ENCODE measurements at regions not wholly inside any gene's neighbourhood (a gene's known extent, or its start where the extent isn't known, plus 50 kb on each side); places are given as distances from the start of the nearest gene placed in this dataset.

DNA sequence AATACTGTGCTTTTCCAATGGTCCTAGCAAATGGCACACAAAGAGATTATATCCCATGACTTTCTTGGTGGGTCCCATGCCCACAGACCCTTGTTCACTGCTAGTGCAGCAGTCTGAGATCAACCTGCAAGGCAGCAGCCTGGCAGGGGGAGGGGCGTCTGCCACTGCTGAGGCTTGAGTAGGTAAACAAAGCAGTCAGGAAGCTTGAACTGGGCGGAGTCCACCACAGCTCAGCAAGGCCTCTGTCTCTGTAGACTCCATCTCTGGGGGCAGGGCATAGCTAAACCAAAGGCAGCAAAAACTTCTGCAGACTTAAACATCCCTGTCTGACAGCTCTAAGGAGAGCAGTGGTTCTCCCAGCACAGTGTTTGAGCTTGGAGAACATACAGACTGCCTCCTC lies 82.9 kb downstream of the ZNF737 start:
- H3K9me3 ChIP-seq (ENCODE audit: control insufficient read depth, low read length) = no peaks in the 10 kb centered on the region
- TF ChIP-seq, protein P1, sequence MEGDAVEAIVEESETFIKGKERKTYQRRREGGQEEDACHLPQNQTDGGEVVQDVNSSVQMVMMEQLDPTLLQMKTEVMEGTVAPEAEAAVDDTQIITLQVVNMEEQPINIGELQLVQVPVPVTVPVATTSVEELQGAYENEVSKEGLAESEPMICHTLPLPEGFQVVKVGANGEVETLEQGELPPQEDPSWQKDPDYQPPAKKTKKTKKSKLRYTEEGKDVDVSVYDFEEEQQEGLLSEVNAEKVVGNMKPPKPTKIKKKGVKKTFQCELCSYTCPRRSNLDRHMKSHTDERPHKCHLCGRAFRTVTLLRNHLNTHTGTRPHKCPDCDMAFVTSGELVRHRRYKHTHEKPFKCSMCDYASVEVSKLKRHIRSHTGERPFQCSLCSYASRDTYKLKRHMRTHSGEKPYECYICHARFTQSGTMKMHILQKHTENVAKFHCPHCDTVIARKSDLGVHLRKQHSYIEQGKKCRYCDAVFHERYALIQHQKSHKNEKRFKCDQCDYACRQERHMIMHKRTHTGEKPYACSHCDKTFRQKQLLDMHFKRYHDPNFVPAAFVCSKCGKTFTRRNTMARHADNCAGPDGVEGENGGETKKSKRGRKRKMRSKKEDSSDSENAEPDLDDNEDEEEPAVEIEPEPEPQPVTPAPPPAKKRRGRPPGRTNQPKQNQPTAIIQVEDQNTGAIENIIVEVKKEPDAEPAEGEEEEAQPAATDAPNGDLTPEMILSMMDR (IDR thresholded peaks at IDR 0.05) = no peak
- H3K4me1 ChIP-seq = no peaks in the 10 kb centered on the region
- H3K9ac ChIP-seq = no peak overlapping the region
- no peaks in the 10 kb centered on the region for H3K79me2 ChIP-seq
- H3K4me2 ChIP-seq (ENCODE audit: low read length) = no peak overlapping the region
- H3K27ac ChIP-seq = no peak overlapping the region
- H2AFZ ChIP-seq = no peak overlapping the region
- H3K4me3 ChIP-seq (ENCODE audit: low read depth, low read length) = no peak overlapping the region
- no peaks in the 10 kb centered on the region for H3K36me3 ChIP-seq (ENCODE audit: control insufficient read depth, insufficient read depth, low read length)
- no peaks in the 10 kb centered on the region for H3K27me3 ChIP-seq (ENCODE audit: control insufficient read depth, insufficient read depth, low read length)

DNA sequence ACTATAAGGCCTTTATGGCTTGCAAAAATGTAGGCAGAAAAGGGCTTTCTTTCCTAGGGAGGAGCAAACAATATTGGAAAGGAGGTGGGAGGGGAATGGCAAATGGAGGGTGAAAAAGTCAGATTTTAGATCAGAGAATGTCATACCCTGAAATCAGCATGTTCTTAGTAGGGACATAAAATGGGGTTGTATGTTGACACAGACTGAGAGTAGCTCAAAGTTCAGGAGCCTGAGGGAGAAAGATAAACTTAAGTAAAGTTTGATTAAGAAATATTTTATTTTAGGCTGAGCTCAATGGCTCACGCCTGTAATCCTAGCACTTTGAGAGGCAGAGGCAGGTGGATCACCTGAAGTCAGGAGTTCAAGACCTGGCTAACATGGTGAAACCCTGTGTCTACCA lies 83.8 kb downstream of the ZNF737 start:
- TF ChIP-seq, protein P1 (IDR thresholded peaks at IDR 0.05) = no peak
- Histone ChIP-seq H3K27ac (no peak overlapping the region), H3K27me3 (ENCODE audit: control insufficient read depth, insufficient read depth, low read length) (no peaks in the 10 kb centered on the region), H3K9ac (no peak overlapping the region), H2AFZ (no peak overlapping the region), H3K4me1 (no peaks in the 10 kb centered on the region), H3K36me3 (ENCODE audit: control insufficient read depth, insufficient read depth, low read length) (no peaks in the 10 kb centered on the region), H3K4me3 (ENCODE audit: low read depth, low read length) (no peak overlapping the region), H3K9me3 (ENCODE audit: control insufficient read depth, low read length) (no peaks in the 10 kb centered on the region), H3K79me2 (no peaks in the 10 kb centered on the region), H3K4me2 (ENCODE audit: low read length) (no peak overlapping the region)

DNA sequence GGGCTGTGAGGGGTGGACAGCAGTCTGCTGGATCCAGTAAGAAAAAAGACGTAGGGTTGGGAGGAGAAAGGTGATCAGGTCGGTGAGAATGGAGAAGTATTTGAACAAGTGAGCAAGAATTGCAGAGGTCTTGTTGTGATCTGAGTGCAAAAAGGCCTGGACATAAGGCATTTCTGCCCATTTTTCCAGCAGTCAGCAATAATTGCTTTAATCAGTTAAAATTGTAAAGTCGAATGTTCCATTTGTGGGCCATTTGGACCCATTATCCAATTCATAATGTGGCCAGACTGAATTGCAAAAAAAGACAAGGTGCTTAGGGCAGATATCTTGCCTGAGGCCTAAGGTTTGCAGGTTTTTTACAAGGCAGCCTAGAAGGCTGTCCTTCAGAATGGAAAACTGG lies 86.1 kb downstream of the ZNF737 start:
- TF ChIP-seq, protein P1 (IDR thresholded peaks at IDR 0.05) = no peak
- no peak overlapping the region for H3K4me3 ChIP-seq (ENCODE audit: low read depth, low read length)
- H3K27ac ChIP-seq = no peak overlapping the region

DNA sequence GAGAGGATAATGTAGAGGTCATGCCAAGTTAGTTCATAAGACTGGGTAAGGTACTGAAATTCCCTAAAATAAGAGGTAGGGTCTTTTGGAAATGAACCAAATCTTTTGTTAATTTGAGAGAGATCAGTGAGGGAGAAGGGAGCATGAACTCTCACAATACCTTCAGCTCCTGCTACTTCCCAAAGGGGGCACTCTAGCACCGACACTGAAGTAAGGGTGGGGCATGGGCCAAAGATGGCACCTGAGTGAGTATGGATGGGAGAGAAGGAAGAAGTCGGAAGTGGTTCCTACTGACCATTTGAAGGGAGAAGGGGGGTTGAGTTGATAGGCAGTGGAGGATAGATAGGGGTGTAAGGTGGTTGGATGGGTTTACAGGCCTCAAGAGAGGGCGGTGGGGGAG lies 86.6 kb downstream of the ZNF737 start:
- Histone ChIP-seq H3K9me3 (ENCODE audit: control insufficient read depth, low read length) (no peaks in the 10 kb centered on the region), H3K27ac (no peak overlapping the region), H3K79me2 (no peaks in the 10 kb centered on the region), H2AFZ (no peak overlapping the region), H3K4me1 (no peaks in the 10 kb centered on the region), H3K27me3 (ENCODE audit: control insufficient read depth, insufficient read depth, low read length) (no peaks in the 10 kb centered on the region), H3K9ac (no peak overlapping the region), H3K36me3 (ENCODE audit: control insufficient read depth, insufficient read depth, low read length) (no peaks in the 10 kb centered on the region), H3K4me2 (ENCODE audit: low read length) (no peak overlapping the region), H3K4me3 (ENCODE audit: low read depth, low read length) (no peak overlapping the region)
- TF ChIP-seq, protein P1 (IDR thresholded peaks at IDR 0.05) = no peak

More for the DNA sequence above, 86.1 kb downstream of the ZNF737 start:
- Histone ChIP-seq H3K79me2 (no peaks in the 10 kb centered on the region), H3K4me2 (ENCODE audit: low read length) (no peak overlapping the region), H3K9me3 (ENCODE audit: control insufficient read depth, low read length) (no peaks in the 10 kb centered on the region), H2AFZ (no peak overlapping the region), H3K36me3 (ENCODE audit: control insufficient read depth, insufficient read depth, low read length) (no peaks in the 10 kb centered on the region), H3K9ac (no peak overlapping the region), H3K27me3 (ENCODE audit: control insufficient read depth, insufficient read depth, low read length) (no peaks in the 10 kb centered on the region), H3K4me1 (no peaks in the 10 kb centered on the region)

DNA sequence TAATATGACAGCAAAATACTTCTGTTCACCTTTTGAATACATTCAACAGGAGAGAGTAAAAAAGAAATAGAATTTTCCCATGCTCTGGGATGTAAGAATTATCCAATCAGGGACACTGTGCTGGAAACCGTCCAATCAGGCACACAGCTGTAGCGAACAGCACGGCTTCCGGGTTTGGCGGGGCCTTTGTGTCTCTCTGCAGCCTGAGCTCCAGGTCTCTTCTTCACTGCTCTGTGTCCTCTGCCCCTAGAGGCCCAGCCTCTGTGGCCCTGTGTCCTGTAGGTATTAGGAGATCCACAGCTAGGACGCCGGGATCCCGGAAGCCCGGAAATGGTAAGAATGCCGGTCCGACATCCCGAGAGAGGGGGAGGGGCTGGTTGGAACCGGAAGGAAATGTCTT lies 92.7 kb downstream of the ZNF737 start:
- no peaks in the 10 kb centered on the region for H3K9me3 ChIP-seq (ENCODE audit: control insufficient read depth, low read length)

More for the DNA sequence above, 92.7 kb downstream of the ZNF737 start:
- no peak overlapping the region for H3K27ac ChIP-seq
- H3K36me3 ChIP-seq (ENCODE audit: control insufficient read depth, insufficient read depth, low read length) = no peaks in the 10 kb centered on the region
- no peak overlapping the region for H3K4me2 ChIP-seq (ENCODE audit: low read length)
- TF ChIP-seq, protein P1 (IDR thresholded peaks at IDR 0.05) = no peak
- H3K4me1 ChIP-seq = no peaks in the 10 kb centered on the region
- no peak overlapping the region for H3K9ac ChIP-seq
- no peak overlapping the region for H3K4me3 ChIP-seq (ENCODE audit: low read depth, low read length)
- no peaks in the 10 kb centered on the region for H3K79me2 ChIP-seq
- H3K27me3 ChIP-seq (ENCODE audit: control insufficient read depth, insufficient read depth, low read length) = no peaks in the 10 kb centered on the region
- H2AFZ ChIP-seq = no peak overlapping the region
